ENCODE measurements at regions not wholly inside any gene's neighbourhood (a gene's known extent, or its start where the extent isn't known, plus 50 kb on each side); places are given as distances from the start of the nearest gene placed in this dataset.

DNA sequence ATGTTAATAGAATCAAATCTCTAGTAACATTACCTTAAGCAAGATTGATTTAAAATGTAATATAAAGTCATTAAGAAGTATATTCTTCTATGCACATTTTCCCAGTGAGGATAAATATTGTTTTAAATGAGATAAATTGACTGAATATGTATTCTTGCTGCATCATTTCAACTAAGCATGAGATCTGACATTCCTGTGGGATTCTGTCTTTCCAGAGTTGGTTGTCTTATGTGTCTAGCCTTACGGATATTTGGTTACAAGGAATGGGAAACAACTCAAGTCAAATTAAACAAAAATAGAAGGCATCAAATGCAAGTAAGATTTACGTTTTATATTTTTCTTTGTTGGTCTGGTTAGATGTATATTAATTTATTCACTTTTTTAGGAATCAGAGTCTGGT, 287.5 kb downstream of the PTGER3 start:
- no peaks in the 10 kb centered on the region; the same call in 1 of the 2 replicates for H3K27me3 Mint-ChIP-seq (ENCODE audit: low read depth)

More for the DNA sequence above, 287.5 kb downstream of the PTGER3 start:
- H2BK15ac ChIP-seq (ENCODE audit: low read depth, low read length) = no peak overlapping the region
- DNase-seq = no peak
- H3K18ac ChIP-seq (ENCODE audit: insufficient read length, low read depth, low read length) = no peak overlapping the region
- no peak overlapping the region for H3K27ac ChIP-seq (ENCODE audit: insufficient read length, low read depth, low read length)
- no peaks in the 10 kb centered on the region for H3K36me3 Mint-ChIP-seq (ENCODE audit: insufficient read depth in 1 of 3, low read depth in 3 of 3)
- no peak overlapping the region for H3T11ph ChIP-seq (ENCODE audit: low read length)
- H3K27me3 ChIP-seq (ENCODE audit: insufficient read depth, low read length) = no peaks in the 10 kb centered on the region
- no peaks in the 10 kb centered on the region for H3K79me1 ChIP-seq (ENCODE audit: insufficient read depth, low read depth, low read length, poor library complexity, severe bottlenecking)
- no peaks in the 10 kb centered on the region for H3K9me3 ChIP-seq (ENCODE audit: control insufficient read depth, low read depth, low read length)
- H4K91ac ChIP-seq (ENCODE audit: insufficient read length, low read depth, low read length) = no peak overlapping the region
- H4K5ac ChIP-seq (ENCODE audit: insufficient read length, low read depth, low read length) = no peak overlapping the region
- no peak overlapping the region for H3K9ac ChIP-seq (ENCODE audit: extremely low read depth, insufficient read length, low read length)
- TF ChIP-seq, protein P1, sequence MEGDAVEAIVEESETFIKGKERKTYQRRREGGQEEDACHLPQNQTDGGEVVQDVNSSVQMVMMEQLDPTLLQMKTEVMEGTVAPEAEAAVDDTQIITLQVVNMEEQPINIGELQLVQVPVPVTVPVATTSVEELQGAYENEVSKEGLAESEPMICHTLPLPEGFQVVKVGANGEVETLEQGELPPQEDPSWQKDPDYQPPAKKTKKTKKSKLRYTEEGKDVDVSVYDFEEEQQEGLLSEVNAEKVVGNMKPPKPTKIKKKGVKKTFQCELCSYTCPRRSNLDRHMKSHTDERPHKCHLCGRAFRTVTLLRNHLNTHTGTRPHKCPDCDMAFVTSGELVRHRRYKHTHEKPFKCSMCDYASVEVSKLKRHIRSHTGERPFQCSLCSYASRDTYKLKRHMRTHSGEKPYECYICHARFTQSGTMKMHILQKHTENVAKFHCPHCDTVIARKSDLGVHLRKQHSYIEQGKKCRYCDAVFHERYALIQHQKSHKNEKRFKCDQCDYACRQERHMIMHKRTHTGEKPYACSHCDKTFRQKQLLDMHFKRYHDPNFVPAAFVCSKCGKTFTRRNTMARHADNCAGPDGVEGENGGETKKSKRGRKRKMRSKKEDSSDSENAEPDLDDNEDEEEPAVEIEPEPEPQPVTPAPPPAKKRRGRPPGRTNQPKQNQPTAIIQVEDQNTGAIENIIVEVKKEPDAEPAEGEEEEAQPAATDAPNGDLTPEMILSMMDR (conservative IDR thresholded peaks at IDR 0.05) = no peak
- no peak overlapping the region for H2BK120ac ChIP-seq (ENCODE audit: low read depth, low read length, poor library complexity, severe bottlenecking)
- H3K14ac ChIP-seq (ENCODE audit: insufficient read depth, low read length) = no peak overlapping the region
- H2BK20ac ChIP-seq (ENCODE audit: low read depth, low read length, poor library complexity, severe bottlenecking) = no peak overlapping the region
- no peak overlapping the region for H2AK5ac ChIP-seq (ENCODE audit: insufficient read length, low read length)
- H2BK12ac ChIP-seq (ENCODE audit: insufficient read length, low read depth, low read length) = no peak overlapping the region
- H3K23ac ChIP-seq (ENCODE audit: insufficient read length, low read depth, low read length) = no peak overlapping the region
- no peaks in the 10 kb centered on the region for H4K20me1 ChIP-seq (ENCODE audit: control insufficient read depth, insufficient read depth, insufficient read length)
- no peaks in the 10 kb centered on the region for H3K23me2 ChIP-seq (ENCODE audit: insufficient read length, low read depth, low read length, poor library complexity, severe bottlenecking)
- no peak overlapping the region for H3K27ac Mint-ChIP-seq
- no CpG with 5 or more reads among the region's 2 CpGs for WGBS (ENCODE audit: extremely low coverage, insufficient read length, low lambda C conversion rate)
- H3K9me3 Mint-ChIP-seq = peaks cover 0 to 4% of the 10 kb centered on the region in 2 experiments; a peak in 2 of 5 replicates
- no peak overlapping the region for H2BK5ac ChIP-seq (ENCODE audit: insufficient read length, low read length)
- no peaks in the 10 kb centered on the region for H3K4me1 ChIP-seq (ENCODE audit: insufficient read depth, low read length)
- H4K8ac ChIP-seq (replicated peaks; ENCODE audit: insufficient read length, low read depth, low read length) = no peak overlapping the region
- H3K4ac ChIP-seq (ENCODE audit: low read depth, low read length) = no peak overlapping the region
- H3K4me2 ChIP-seq (ENCODE audit: insufficient read depth, insufficient read length, low read length) = no peak overlapping the region
- no peak overlapping the region for H2AFZ ChIP-seq (ENCODE audit: low read length)
- H3K79me2 ChIP-seq (ENCODE audit: insufficient read depth, low read length) = no peaks in the 10 kb centered on the region
- H3K4me1 Mint-ChIP-seq = no peaks in the 10 kb centered on the region
- no peak overlapping the region for H3K4me3 Mint-ChIP-seq
- H3K56ac ChIP-seq (ENCODE audit: insufficient read length, low read depth, low read length) = no peak overlapping the region

Data from H9 (cell line).